HL-60 (cell line): ENCODE measurements at regions not wholly inside any gene's neighbourhood (a gene's known extent, or its start where the extent isn't known, plus 50 kb on each side); places are given as distances from the start of the nearest gene placed in this dataset.

Source experiments
- CTCF ChIP-seq: IDR thresholded peaks from one replicate; pipeline ENCODE4 v1.5.1; 2011; ENCODE audit warnings: low read length, control low read depth, inconsistent platforms; ENCODE audit not compliant: insufficient read depth
- POLR2AphosphoS5 ChIP-seq: IDR thresholded peaks from 2 replicates; pipeline ENCODE4 v1.6.1; 2012; ENCODE audit warnings: low read depth

GRCh38 chr3:28637742-28638141 is 289.1 kb upstream of the AZI2 start:
- no peak for TF ChIP-seq POLR2AphosphoS5
- no peak for TF ChIP-seq CTCF
